NCI-H82 treated with DMSO at 0.1 percent for 48 hours (cell line): ENCODE measurements at regions not wholly inside any gene's neighbourhood (a gene's known extent, or its start where the extent isn't known, plus 50 kb on each side); places are given as distances from the start of the nearest gene placed in this dataset.

Experiments
- DNase-seq: peaks from one replicate; lab custom pipeline; 2025; ENCODE audit not compliant: unreplicated experiment; lab: John Stamatoyannopoulos, UW

DNA sequence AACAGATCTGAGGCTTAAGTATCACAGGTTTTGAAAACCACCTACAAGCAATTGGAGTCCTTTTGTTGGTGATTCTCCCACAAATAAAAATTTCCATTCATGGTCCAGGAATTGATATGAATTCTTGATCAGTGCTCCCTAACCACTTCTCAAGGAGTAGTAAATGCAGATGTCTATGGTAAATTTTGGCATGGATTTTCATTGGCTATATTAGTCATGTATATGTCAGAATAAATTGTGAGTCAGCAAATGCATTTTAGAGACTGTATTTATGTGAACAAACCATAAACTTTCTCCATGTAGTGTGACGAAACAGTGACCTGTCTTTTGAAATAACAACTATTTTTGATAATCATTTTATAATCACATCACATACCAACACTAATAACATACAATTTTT is 611.1 kb downstream of the HTR1A start:
- DNase-seq, result no peak

DNA sequence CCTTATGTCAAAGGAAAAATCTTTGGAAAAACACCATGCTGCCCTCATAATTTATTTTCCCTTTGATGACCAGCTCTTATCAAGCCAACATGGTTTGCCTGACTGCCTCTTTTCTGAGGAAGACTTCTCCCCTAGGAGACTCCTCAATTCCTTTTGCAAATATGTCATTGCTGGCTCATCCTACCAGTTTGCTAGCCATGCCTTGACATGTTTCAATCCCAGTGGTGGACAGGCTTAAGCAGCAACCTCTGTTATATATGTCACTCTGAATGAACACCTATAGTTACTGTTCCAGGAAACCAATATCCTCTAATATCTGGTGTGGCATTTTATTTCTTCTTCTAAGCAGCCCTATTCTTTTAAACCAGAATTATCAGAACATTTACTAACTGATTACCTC is 615.8 kb downstream of the HTR1A start:
- DNase-seq, result no peak

DNA sequence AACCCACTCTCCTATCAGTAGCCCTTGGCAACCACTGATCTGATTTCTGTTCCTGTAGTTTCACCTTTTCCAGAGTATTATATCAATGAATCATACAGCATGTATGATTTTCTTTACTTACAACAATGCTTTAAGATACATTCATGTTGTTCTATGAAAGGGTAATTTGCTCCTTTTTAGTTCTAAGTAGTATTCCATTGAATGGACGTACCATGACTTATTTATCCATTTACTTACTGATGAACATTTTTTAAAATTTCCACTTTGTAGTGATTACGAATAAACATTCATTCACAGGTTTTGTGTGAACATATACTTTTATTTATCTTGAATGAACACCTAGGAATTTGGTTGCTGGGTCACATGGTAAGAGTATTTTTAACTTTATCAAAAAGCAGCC is 620.8 kb downstream of the HTR1A start:
- DNase-seq, result no peak

DNA sequence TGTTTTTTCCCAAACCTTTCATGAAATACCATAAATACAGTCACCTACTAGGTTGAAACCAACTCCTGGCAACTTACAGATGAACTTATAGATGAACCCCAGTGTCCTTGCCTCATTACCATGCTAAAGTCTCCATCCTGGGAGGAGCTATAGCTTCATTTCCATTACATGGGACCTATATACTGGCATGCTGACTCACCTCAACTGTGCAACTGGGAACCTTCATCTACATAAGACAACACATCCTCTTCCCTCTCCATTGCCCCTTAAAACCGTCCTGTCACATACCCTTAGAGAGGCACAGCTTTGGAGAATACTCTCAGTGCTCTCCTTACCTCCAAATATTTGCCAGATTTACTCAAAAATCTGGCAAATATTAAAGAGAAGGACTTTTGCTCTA is 638.3 kb downstream of the HTR1A start:
- no peak for DNase-seq

DNA sequence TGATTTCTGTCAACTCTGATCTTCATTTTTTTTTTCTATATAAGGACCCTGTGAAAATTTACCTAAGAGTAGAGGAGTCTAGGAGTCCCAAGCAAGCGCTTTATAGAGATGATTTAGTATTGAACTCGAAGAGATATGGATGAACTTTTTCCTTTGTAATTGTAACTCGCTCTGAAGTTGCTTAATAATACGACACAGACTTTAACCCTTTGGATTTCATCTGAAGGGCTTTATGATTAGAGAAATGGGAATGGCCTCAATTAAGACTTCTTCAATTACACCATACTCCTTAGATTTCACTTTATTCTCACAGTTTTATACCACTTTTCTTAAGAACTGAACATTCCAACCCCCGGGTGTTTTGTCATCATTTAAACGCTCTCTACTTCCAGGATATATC is 647.7 kb downstream of the HTR1A start:
- DNase-seq, result no peak

DNA sequence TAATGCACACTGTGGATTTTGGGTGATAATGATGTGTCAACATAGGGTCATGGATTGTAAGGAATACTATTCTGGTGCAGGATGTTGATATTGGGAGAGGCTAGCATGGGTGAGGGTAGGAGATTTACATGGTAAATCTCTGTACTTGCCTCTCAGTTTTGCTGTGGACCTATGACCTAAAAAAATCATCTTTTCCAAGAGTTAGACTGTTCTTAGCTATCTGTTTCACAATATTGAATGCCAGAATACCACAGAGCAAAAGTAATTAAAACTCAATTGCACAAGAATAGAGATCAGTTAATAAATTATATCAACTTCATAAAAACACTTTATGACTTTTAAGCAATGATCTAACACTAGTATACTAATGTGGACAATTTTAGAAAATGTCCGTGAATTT is 651.6 kb downstream of the HTR1A start:
- no peak for DNase-seq

DNA sequence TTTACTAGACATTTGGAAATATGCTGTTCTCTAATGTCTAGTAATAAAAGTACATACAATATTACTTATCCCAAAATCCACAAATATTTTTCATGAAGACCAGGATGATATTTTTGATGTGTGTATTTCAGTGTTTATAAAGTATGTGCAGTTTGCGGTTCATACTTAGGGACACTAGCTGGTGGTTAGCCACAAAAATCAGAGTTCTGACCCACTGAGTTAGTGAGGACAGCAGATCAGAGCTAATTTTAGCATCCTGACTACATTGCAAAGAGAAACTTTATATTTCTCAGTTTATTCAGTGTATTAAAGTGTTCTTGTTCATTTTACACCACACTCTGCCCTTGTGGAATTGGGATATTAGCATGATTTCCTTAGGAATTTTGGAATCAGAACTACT is 655.3 kb downstream of the HTR1A start:
- no peak for DNase-seq

DNA sequence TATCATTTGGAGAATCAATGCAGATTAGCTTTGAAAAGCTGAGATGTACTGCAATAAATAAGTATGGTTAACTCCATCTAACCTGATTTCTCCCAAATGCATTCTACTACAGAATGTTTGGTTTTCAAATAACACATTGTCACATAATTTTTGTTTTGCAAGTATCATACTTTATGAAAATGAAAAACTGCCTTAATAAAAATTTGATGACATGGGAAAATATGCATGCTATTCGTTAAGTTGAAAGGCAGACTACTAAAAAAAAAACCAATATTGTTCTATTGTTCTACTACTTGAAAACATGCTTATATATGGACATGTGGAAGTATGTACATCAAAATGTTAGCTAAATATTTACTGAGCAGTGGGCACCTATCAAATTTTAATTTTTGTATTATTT is 668.9 kb downstream of the HTR1A start:
- DNase-seq, result no peak

DNA sequence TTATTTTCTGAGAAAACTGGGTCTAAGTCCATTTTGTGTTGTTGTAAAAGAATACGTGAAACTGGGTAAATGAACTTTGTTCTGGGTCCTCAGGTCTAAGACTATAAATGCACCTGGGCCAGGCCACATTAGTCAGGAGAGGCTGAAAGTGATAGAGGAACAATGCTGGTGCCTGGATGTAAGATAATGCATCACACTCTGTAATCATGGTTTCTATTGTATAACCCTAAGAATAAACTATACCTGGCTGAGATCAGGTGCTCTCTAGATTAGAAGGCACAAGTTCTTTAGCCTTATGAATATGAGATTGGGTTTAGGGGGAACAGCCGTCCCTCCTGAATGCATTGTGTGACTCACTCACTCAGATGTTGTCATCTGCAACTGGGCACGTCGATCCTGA is 675.5 kb downstream of the HTR1A start:
- DNase-seq, result no peak

DNA sequence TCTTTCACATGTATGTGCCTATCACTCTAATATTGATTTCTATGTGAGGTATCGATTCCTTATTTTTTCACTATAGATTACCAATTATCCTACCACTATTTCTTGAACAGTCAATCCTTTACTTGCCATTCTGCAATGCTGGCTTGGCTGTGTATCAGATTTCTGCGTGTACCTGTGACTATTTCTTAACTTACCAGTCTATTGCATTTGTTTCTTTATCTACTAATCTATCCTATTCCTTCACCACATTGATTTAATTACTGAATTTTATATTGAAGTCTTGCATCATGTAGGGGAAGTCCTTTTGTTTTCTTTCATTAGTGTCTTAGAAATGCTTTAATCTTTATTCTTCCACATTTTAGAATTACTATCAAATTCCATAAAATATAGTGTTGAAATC is 684.8 kb downstream of the LRRC70 start:
- DNase-seq, result no peak

DNA sequence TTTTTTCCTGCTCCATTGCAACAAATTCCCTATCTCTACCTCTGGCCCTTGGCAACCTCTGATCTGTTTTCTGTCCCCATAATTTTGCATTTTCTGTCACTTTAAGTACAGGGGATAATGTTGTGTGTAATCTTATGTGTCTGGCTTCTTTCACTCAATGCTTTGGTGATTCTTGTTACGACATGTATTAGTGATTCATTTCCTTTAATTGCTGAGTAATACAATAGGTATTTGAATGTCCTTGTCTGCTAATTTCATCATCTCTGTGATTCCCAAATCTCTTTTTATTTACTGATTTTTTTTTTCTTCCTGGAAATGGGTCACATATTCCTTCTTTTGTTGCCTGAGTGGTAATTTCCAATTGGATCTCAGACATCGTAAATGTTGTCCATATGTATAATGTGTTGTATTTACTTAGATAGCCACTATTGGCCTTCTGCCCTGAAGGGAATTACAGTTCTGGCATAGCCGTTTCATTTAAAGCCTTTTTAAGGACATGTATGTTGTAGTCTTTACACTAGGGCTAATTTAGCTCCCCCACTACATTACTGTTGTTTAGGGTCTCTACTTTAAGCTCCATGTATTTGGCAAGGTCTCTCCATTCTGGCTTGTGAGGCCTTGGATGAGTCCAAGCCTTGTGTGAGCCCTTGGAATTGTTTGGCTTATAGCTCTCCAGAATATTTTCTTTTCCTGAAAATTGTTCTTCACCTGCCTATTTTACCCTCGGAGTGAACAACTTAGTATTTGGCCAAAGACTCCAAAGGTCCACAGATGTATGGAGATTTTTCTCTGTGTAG is 683.8 kb downstream of the LRRC70 start:
- no peak for DNase-seq

DNA sequence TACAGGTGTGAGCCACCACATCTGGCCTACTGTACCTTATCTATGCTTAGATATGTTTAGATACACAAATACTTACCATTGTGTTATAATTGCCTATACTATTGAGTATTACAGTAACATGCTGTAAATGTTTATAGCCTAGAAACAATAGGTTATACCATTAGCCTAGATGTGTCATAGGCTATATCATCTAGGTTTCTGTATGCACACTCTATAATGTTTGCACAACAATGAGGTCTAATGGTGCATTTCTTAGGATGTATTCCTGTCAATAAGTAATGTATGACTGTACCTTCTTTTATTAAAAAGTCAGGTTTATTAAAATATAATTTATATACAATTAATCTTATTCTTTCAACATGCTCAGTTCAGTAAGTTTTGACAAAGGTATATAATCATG is 683.1 kb downstream of the LRRC70 start:
- DNase-seq, result no peak

DNA sequence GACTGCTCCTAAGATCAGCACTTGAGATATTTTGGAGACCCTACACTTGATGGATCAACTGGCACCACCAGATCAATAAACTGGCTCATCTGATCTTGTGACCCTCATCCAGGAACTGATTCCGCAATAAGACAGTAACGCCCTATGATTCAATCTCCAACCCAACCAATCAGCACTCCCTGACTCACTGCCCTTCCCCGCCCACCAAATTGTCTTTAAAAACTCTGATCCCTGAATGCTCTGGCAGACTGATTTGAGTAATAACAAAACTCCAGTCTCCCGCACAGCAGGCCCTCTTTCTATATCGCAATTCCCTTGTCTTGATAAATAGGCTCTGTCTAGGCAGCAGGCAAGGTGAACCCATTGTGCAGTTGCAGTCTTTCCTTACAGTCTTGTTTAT is 677.0 kb downstream of the LRRC70 start:
- no peak for DNase-seq

DNA sequence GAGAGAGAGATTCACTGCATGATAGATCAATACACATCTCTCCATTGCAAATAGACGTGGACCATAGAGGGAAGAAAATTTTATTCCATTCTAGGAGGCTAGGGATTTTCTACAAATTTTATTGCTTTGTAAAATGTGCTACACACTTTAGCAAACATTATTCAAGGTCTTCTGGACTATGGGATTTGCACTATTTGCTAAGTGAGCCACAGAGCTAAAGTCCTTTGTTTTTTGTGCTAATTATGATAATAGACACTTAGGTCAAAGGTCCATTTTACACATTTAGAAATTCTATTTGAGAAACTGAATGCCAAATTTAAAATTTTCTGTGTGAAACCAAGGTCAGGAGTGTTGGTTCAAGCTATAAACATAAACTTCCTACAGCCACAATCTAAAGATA is 672.3 kb downstream of the LRRC70 start:
- DNase-seq, result no peak

DNA sequence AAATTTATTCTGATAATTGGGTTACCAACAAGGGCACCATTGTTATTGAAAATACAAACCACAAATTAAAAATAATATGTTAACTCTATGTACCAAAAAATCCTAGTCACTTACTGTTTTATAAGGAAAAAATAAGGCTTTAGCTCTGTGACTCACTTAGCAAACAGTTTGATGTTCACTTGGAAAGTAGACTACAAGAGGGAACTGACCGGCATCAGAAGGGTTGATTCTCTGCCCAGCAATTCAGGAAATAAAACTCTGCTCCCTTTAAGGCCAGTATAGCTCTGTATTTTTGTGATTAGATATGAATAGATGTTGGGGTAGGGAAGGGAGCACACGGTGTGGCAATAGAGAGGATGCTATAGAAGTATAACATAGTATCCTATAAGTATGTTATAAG is 671.3 kb downstream of the LRRC70 start:
- DNase-seq, result no peak

DNA sequence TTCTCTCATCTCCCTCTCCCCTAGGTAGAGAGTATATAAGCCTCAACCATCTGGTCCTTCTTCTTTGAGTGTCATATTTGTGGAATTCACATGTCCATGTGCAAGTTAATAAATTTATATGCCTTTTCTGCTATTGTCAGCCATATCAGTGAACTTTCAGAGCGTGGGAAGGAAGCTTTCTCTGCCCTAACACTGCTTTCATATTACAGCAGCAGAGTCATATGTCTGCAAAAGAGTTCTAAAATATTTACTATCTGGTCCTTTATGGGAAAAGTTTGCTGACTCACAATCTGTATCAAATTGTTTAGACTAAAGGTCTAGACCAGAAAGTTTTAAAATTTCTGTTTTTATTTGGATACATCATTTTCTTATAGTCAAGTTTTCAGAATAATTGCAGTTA is 669.0 kb downstream of the LRRC70 start:
- DNase-seq, result no peak

DNA sequence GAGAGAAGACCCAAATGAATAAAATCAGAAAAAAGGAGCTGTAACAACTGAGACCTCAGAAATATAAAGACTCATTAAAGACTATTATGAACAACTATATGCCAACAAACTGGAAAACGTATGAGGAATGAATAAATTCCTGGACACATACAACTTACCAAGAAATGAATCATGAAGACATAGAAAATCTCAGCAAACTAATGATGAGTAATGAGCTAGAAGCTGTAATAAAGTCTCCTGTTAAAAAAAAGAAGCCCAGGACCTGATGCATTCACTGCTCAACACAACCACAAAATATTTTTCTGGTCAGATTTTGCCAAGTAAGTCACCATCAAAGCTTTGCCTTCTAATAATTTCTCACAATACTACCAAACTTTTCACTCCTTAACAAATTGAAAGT is 666.7 kb downstream of the LRRC70 start:
- no peak for DNase-seq

DNA sequence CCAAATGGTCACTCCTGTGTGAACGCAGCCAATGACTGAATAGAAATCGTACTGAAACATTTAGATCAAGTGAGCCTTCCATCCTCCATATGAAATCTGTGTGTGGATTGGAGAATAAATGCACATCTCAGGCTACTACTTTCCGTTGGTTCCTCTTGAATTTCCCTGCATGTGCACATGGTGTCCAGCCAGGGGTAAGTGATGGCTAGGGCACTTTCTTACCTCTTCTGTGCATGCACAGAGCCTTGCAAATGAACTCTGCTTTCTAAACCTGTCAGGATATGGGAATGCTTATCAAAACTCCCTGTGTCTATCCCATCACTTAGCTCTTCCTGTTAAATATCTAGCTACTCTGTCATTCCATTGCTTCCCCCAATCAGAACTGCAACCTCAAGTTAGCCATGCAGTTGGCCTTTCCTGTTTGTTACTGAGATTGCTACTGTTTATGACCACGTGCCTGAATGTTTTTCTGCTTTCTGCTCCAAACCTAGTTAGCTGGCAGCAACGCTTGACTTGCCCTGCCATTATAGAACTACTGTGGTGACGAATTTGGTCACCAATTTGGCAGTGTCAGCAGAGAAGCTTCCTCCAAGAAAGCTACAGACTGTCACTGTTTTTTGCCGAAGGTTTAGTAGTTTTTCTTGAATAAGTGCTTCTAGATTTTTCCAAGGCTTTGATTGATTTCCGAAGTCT is 661.6 kb downstream of the LRRC70 start:
- DNase-seq, result no peak

DNA sequence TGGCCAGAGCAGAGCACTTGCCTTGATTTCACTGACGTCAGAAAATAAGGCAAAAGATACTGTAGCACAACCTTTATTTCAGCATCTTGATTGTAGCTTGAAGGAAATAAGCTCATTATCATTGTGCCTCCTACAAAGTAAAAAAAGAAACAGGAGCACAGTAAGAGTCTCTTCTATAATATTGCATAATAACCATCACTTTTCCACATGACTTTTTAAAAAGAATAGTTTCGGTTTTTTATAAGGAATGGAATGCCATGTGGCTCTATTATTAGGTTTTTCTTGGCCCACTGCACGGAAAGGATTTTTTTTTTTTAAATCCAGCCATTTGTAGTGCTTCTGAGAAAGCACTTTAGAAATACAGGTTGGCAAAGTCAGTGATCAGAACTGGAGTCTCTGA is 655.3 kb downstream of the LRRC70 start:
- no peak for DNase-seq

DNA sequence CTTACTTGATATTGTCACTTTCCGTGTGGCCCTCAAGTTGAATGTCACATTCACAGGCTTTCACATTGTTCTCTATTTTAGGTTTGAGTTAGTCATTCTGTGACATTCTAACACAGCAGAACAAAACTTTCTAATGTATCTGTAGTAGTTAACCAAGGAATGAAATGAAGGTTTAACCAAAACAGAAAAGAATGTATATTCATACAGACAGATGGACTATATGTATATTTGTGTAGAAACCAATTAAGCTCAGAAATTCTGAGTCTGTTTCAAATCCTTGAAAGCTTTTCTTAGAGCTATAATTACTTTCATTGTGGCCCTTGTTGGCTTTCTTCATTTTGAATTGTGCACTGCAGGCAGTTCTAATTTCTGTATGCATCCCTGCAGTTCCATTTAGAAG is 654.7 kb downstream of the LRRC70 start:
- no peak for DNase-seq

DNA sequence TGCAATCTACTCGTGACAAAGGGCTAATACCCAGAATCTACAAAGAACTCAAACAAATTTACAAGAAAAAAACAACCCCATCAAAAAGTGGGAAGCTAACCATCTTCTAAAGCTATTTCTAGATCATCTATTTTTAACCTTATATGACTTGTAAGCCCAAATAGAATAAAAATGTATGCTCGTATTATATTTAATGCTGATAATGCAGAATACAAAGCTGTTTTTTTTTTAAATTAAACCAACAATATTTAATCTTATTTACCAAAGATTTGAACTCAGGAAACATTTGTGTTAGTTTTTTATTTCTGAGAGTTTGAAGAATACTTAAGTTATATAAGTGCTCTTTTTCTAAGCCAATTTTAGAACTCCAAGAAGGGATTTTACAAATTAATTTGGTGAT is 652.1 kb downstream of the LRRC70 start:
- no peak for DNase-seq

DNA sequence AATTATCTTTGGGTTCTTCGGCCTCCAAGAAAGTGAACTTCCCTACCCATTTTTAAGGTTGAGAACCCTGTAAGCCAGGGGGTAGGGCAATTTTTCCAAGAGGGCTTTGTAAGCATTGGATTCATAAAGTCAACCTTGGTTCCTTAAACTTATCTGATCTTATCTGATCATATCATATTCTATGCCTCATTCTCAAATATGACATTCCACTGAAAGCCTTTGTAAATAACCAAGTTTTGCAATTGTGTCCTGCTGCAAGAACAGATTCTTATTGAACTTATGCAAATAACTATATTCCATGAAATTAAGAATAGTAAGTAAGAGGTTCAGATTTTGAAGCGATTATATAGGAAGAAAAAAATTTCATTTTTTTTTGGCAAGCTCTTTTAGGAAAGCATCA is 649.5 kb downstream of the LRRC70 start:
- DNase-seq, result no peak

DNA sequence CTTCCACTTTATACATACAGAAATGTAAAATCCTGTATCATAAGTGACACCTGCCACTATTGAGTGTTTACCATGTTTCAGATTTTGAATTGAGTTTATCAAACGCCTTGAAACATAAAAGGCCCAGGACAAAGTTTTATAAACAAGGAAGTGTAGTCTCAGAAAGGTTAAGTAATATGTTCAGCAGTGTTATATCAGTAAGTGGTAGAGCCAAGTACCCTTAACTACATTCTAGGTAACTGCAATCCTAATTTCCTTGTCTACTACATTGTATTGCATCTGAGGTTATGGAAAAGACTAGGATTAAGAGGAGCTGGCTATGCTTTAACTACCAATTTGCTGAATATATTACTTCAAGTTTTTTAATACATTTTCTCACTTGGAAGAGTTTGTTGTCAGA is 641.6 kb downstream of the LRRC70 start:
- no peak for DNase-seq
